Mucosa of stomach (tissue), 1 donor: ENCODE measurements at regions not wholly inside any gene's neighbourhood (a gene's known extent, or its start where the extent isn't known, plus 50 kb on each side); places are given as distances from the start of the nearest gene placed in this dataset.
"Not testable (repeated sequence)": the region's sequence is repeated elsewhere in the genome, so short reads cannot be mapped to it uniquely, and the experiment has no call there.

ENCODE experiments used
- H3K27me3 ChIP-seq: one replicate; pipeline ENCODE4 v1.7.0; 2013; ENCODE audit warnings: mild to moderate bottlenecking, low read length; ENCODE audit not compliant: control insufficient read depth, insufficient read depth
- H3K36me3 ChIP-seq: one replicate; pipeline ENCODE4 v1.7.0; 2013; ENCODE audit warnings: low read length; ENCODE audit not compliant: control insufficient read depth, insufficient read depth
- H3K4me1 ChIP-seq: one replicate; pipeline ENCODE4 v1.7.0; 2013; ENCODE audit warnings: mild to moderate bottlenecking, low read length; ENCODE audit not compliant: control insufficient read depth, insufficient read depth
- H3K4me3 ChIP-seq: one replicate; pipeline ENCODE4 v1.7.0; 2013; ENCODE audit warnings: low read length
- H3K9ac ChIP-seq: one replicate; pipeline ENCODE4 v1.7.0; 2013; ENCODE audit warnings: mild to moderate bottlenecking, low read length, moderate library complexity
- H3K9me3 ChIP-seq: one replicate; pipeline ENCODE4 v1.7.0; 2013; ENCODE audit warnings: mild to moderate bottlenecking, low read length, moderate library complexity; ENCODE audit not compliant: control insufficient read depth
- donor health status: Pancreatic carcinoma.

DNA sequence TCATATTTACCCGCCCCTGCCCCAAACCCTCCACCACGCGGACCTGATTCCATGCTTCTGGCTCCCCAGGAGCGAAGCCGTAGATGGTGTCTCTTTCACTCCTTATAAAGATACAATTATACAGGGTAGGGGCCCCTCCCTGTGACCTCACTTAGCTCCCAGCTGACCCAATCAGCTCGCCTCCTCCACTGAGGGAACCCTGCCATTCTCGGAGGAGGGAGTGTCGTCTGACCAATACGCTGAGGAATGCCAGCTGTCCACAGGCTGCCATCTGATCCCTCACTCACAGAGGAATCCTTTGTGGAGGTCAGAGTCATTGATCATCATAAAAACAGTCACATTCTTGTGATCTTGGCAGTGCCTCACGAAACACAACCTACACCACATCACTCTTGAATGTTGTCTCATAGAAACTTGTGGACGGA lies 67.5 kb upstream of the INSIG1 start:
- Histone ChIP-seq H3K4me1 (peaks cover 8% of the 10 kb centered on the region), H3K36me3 (no peaks in the 10 kb centered on the region), H3K4me3 (no peak overlapping the region), H3K27me3 (peaks cover 6% of the 10 kb centered on the region), H3K9me3 (no peaks in the 10 kb centered on the region), H3K9ac (no peak overlapping the region)

DNA sequence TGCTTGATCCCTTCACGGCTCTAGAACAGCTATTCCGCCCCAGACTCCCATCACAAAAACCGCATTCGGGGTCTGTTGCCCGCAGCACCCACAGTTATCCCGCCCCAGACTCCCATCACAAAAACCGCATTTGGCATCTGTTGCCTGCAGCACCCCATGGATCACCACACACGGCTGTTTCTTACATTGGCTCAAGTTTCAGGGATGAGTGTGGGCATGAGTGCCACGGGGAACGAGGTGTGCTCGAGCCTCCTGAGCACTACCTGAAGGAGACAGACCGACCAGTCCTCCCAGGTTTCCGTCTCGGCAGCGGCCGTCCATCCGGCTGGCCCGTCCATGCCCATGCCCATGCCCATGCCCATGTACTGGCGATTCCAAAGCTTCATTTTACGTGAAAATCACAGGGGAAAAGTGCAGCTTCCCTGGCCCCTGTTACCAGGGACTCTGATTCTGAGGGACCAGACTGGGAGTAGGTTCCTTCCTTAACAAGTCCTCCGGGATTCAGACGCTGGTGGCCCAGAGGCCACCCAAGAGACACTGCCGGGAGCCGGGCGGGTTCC lies 66.4 kb upstream of the INSIG1 start:
- H3K27me3 ChIP-seq, result peaks cover under 1% of the 10 kb centered on the region
- no peaks in the 10 kb centered on the region for H3K36me3 ChIP-seq
- H3K9ac ChIP-seq, result no peak overlapping the region
- peaks cover 8% of the 10 kb centered on the region for H3K4me1 ChIP-seq
- no peaks in the 10 kb centered on the region for H3K9me3 ChIP-seq
- H3K4me3 ChIP-seq, result no peak overlapping the region

DNA sequence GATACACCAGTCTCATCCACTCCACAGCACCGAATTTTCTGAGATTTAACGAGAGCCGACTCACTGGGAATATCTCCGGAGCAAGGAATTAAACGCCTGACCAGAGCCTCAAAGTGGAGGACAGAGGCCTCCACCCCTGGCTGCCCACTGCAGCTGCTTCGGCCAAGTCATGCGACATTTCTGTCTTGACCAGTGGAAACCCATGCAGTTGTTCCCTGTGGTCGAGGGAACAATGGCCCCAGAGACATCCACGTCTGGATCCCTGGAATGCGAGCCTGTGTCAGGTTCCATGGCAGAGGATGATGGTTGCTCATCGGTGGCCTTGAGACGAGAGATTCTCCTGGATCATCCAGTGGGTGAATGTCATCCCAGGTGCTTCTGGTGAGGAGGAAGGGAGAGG lies 65.7 kb upstream of the INSIG1 start:
- Histone ChIP-seq H3K4me3 (no peak overlapping the region), H3K9me3 (no peaks in the 10 kb centered on the region), H3K36me3 (no peaks in the 10 kb centered on the region), H3K4me1 (peaks cover 8% of the 10 kb centered on the region), H3K9ac (no peak overlapping the region), H3K27me3 (no peaks in the 10 kb centered on the region)

DNA sequence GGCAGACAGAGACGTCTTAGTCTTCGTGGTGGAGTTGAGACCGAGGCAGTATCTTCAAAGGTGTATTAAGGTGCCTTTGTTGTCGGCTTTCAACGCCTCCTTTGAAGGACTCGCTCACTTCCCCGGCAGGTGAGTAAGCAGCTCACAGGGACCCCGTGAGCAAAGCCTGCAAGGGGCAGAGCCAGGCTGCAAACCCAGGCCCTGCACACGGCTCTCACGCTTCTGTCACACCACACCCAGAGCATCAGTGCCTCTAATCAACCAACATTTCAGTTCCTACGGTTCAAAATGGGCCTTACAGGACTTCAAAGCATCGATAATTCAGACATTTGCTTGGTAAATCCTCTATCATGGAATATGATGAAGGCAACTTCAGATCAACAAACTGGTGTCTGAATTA lies 64.8 kb upstream of the INSIG1 start:
- peaks cover 8% of the 10 kb centered on the region for H3K4me1 ChIP-seq
- no peaks in the 10 kb centered on the region for H3K9me3 ChIP-seq

DNA sequence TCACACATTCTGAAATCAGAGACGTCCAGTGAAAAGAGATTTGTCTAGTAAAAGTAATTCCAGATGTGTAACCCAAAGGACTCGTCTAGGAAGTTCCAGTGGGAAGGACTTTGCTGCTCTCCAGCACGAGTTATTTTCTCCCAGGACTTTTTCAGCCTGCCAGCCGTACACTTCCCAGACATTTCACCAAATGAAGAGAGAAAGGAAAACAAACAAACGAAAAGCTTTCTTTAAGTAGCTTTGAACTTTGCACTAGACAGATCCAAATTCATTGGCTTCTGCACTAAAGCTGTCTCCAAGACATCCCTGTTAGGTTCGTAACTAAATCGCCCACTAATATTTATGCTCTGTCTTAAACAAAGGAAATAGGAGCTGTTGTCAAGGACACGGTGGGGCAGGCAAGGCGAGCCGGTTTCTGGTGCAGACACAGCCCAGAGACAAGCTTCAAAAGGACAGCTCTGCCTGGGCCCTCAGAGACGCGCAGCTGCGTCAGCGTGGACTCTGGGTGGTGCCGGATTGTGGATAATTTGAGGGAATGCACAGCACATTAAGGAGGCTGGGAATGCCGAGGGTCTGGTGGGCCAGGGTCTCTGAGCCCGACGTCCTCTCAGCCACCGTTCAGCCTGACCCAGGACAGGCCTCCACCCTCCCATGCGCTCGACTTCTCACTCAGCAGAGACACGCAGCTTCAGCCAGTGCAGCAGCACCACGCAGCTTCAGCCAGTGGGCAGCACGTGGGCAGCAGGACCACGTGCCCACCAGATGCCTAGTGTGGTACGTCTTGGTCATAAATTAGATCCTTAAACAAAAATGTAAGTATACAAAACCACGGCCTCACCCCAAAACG lies 64.1 kb upstream of the INSIG1 start:
- Histone ChIP-seq H3K4me1 (peaks cover 8% of the 10 kb centered on the region), H3K27me3 (no peaks in the 10 kb centered on the region), H3K9ac (no peak overlapping the region), H3K9me3 (no peaks in the 10 kb centered on the region), H3K4me3 (no peak overlapping the region), H3K36me3 (no peaks in the 10 kb centered on the region)

More for the DNA sequence above, 64.8 kb upstream of the INSIG1 start:
- Histone ChIP-seq H3K27me3 (no peaks in the 10 kb centered on the region), H3K9ac (no peak overlapping the region), H3K4me3 (no peak overlapping the region), H3K36me3 (no peaks in the 10 kb centered on the region)

DNA sequence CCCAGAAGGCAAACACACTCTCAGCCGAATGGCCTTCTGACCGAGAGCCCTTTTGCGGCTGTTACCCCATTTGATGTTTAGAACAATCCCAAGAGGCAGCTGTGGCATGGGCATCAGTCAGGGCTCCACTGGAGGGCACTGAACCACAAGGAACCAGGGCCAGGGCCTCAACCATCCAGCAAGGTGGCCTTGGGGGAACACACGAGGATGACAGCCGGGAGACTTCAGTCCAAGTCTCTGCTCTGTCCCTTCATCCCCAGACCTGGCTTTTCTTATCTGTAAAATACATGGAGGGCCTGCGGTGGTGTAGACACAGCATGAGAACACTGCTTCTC lies 63.6 kb upstream of the INSIG1 start:
- Histone ChIP-seq H3K4me1 (peaks cover 8% of the 10 kb centered on the region), H3K27me3 (no peaks in the 10 kb centered on the region), H3K36me3 (no peaks in the 10 kb centered on the region), H3K9ac (no peak overlapping the region), H3K9me3 (no peaks in the 10 kb centered on the region), H3K4me3 (no peak overlapping the region)

DNA sequence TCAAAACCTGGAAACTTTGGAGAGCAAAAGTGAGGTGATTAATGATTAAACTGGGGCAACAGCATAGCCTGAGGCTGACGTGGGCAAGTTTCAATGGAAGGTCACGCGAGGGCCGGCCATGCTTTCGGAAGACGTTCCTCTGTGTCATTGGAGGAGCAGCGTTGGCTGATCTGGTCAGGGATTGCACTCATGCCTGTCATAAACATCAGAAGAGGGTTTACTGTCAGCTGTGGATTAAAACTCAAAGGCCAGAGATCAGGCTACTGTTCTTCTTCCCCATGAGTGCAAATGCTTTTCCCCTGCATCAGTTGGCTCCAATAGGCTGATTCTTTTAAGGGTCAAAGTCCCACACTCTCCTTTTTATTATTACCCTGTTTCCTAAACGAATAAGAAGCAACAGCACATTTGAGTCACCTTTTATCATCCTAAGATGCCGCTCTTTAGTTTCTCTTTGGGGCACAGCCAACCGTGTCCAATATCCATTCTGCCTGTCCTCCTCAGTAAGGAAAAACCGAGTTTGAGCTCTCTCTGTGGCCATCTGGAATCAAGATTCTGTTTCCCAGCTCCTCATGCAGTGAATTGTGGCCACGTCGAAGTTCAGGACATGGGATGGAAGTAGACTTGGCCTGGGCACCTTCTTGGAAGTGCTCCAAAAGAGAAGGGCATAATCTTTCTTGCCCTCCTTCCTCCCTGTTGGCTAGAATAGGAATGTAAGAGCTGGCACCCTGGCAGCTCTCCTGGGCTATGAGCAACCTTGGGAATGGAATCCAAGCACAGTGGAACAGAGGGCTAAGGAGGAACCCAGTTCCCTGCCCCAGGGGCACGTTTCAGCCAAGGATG lies 62.5 kb upstream of the INSIG1 start:
- peaks cover 8% of the 10 kb centered on the region for H3K4me1 ChIP-seq
- H3K9ac ChIP-seq, result no peak overlapping the region
- no peak overlapping the region for H3K4me3 ChIP-seq
- no peaks in the 10 kb centered on the region for H3K36me3 ChIP-seq
- H3K9me3 ChIP-seq, result no peaks in the 10 kb centered on the region
- H3K27me3 ChIP-seq, result no peaks in the 10 kb centered on the region

DNA sequence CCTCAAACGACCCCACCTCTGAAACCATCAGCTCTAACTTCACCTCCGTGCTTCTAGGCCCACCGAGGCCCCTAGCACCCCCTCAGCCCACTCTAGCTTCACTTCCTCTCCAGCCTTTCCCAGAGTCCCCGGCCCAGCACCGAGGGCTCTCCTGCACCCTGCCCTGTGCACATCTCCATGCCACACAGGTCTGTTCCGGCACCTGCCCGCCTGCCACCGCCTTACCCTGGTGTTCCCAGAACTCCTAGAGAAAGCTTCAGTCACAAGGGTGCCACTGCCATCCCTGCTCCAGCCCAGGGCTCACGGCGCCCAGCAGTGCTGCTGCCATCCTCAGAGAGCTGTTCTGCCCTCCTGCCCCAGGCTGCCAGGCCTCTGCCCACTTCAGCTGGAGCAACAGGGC lies 61.3 kb upstream of the INSIG1 start:
- Histone ChIP-seq H3K9ac (no peak overlapping the region), H3K4me1 (peaks cover 8% of the 10 kb centered on the region), H3K27me3 (no peaks in the 10 kb centered on the region), H3K36me3 (no peaks in the 10 kb centered on the region), H3K9me3 (no peaks in the 10 kb centered on the region), H3K4me3 (no peak overlapping the region)

DNA sequence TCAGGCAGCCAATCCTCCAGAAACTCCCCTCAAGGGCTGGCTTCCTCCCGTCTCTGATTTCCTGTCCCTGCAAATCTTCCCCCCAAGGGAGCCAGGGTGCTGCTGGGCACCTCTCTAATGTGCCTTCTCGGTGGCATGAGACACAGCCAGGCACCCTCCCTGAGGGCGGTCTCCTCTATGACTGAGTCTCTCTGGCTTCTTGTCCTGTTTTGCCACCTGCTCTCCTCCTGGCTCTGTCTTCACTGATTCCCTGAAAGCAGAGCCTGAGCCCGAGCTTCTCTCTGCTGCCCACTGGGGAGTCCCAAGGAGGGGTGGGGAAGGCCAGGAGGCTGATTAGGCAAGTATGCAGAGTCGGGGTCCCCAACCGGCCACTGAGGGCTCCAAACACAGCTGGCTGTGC lies 60.4 kb upstream of the INSIG1 start:
- Histone ChIP-seq H3K27me3 (no peaks in the 10 kb centered on the region), H3K36me3 (no peaks in the 10 kb centered on the region), H3K9ac (no peak overlapping the region), H3K4me1 (peaks cover 8% of the 10 kb centered on the region), H3K9me3 (no peaks in the 10 kb centered on the region), H3K4me3 (no peak overlapping the region)

DNA sequence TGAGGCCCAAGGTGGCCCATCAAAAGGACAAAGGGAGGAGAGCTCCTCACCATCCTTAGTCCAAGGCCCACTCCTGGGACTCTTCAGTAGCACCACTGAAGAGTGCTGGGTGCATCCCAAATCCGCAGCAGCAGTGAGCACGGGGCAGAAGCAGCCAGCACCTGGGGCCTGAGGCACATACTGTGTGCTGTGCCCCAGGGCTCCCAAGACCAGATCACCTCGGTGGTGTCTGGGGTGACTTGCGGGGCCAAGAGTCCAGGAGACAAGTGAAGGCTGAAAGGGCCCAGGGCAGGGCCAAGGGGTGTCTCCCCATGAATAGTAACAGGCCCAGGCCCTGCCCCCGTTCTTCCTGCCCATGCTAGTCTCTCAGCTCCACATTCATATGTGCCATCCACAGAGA lies 59.9 kb upstream of the INSIG1 start:
- Histone ChIP-seq H3K4me3 (no peak overlapping the region), H3K27me3 (no peaks in the 10 kb centered on the region)

DNA sequence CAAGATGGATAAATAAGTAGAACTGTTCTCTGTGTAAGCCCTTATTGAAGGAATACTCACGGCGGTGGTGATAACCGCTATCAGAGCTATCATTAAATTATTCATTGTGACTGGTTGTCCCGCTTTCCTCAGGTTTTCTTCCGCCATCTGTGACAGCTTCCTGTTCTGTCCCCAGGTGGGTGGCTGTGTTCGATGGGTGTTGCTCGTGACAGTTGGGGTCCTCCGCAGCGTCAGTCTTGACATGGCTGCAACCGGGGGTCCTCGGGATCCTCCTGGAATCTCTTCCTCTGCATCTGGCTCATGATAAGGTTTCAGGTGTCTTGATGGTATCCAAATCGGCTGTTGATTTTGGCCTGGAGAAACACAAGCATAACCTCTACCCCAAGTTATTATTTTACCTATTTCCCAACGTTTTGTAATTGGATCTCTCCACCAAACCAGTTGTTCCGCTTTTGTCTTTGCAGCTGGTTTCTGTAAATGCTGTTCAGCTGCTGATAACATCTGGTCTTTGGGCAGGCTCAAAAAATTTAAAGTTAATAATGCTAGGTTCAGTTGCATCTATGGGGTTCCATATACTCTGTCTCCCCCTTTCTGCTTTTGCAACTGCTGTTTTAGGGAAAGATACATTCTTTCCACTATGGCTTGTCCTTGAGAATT lies 58.1 kb upstream of the INSIG1 start:
- H3K36me3 ChIP-seq, H3K9ac ChIP-seq, H3K4me3 ChIP-seq, H3K9me3 ChIP-seq, H3K27me3 ChIP-seq, H3K4me1 ChIP-seq: not testable (repeated sequence)

More for the DNA sequence above, 59.9 kb upstream of the INSIG1 start:
- no peak overlapping the region for H3K9ac ChIP-seq
- H3K9me3 ChIP-seq, result no peaks in the 10 kb centered on the region
- peaks cover 8% of the 10 kb centered on the region for H3K4me1 ChIP-seq
- H3K36me3 ChIP-seq, result no peaks in the 10 kb centered on the region

DNA sequence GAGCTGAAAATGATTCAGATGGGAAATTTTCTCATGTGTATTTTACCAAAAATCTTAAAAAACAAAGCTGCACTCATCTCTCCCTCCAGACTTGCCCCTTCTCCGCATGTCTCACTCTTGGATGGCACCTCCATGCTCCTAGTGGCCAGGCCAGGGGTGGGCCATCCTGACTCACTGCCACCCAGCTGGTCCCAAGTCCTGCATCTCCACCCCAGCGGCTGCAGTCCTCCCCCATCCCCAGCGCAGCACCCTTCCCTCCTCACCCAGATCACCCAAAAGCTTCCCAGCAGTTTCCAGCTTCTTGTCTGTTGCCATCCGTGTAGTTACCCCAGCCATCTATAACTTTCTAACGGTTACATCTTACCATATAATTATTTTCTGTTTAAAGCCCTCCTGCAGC lies 53.0 kb upstream of the INSIG1 start:
- Histone ChIP-seq H3K36me3 (no peaks in the 10 kb centered on the region), H3K4me1 (no peaks in the 10 kb centered on the region), H3K27me3 (no peaks in the 10 kb centered on the region), H3K4me3 (no peak overlapping the region), H3K9me3 (no peaks in the 10 kb centered on the region), H3K9ac (no peak overlapping the region)
